ENCODE measurements at regions not wholly inside any gene's neighbourhood (a gene's known extent, or its start where the extent isn't known, plus 50 kb on each side); places are given as distances from the start of the nearest gene placed in this dataset.

DNA sequence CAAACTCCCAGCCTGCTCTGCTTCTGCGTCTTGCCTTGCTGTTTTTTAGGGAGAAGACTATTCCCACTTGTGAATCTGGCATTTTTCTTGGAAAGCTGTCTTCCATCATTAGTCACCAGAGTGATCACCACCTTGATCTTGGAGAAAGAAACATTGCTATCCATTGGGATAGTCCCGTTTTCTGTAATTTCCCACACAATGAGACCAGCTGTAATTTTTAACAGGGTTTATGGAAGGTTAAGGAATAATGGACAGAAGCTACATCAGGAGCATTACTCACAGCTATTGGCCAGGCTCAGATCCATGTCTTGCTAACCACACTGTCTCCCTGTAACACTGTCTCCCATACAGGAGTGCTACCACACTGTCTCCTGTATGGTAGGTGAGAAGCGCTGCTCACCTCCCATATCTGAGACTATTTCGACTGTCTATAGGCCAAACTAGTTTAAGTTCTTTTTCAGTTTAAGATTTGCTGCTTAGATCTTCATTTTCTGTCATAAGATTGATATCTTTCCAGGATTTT lies 523.0 kb downstream of the SPRY1 start:
- no peak overlapping the region for H3K27ac ChIP-seq (ENCODE audit: insufficient read depth, low read length, poor library complexity, severe bottlenecking)
- no peaks in the 10 kb centered on the region for H3K36me3 ChIP-seq (ENCODE audit: control insufficient read depth, insufficient read depth, low read length)
- no peaks in the 10 kb centered on the region for H3K4me1 ChIP-seq (ENCODE audit: control insufficient read depth, insufficient read depth, low read length, poor library complexity, severe bottlenecking)
- no peak for DNase-seq
- no peaks in the 10 kb centered on the region for H3K9me3 ChIP-seq (ENCODE audit: control insufficient read depth, low read length)
- H3K4me3 ChIP-seq (ENCODE audit: insufficient read depth, low read depth, low read length, poor library complexity, severe bottlenecking), result no peak overlapping the region
- H3K27me3 ChIP-seq (replicated peaks; ENCODE audit: control insufficient read depth, insufficient read depth, low read length, poor library complexity, severe bottlenecking), result no peaks in the 10 kb centered on the region

DNA sequence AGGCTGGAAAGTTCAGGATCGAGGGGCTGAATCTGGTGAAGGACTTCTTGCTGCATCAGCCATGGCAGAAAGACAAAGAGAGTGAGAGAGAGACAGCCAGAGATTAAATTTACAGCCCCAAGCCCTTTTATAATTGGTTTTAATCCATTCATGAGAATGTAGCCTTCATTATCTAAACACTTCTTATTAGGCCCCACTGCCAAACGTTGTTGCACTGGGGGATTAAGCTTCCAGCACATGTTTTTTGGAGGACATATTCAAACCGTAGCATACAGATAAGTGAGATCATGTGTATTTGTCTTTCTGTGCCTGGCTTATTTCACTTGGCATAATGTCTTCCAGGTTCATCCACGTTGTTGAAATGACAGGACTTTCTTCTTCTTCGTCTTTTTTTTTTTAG lies 524.7 kb downstream of the SPRY1 start:
- no peaks in the 10 kb centered on the region for H3K27me3 ChIP-seq (replicated peaks; ENCODE audit: control insufficient read depth, insufficient read depth, low read length, poor library complexity, severe bottlenecking)
- H3K36me3 ChIP-seq (ENCODE audit: control insufficient read depth, insufficient read depth, low read length), result no peaks in the 10 kb centered on the region
- no peak overlapping the region for H3K4me3 ChIP-seq (ENCODE audit: insufficient read depth, low read depth, low read length, poor library complexity, severe bottlenecking)
- no peak overlapping the region for H3K27ac ChIP-seq (ENCODE audit: insufficient read depth, low read length, poor library complexity, severe bottlenecking)
- no peaks in the 10 kb centered on the region for H3K9me3 ChIP-seq (ENCODE audit: control insufficient read depth, low read length)
- no peaks in the 10 kb centered on the region for H3K4me1 ChIP-seq (ENCODE audit: control insufficient read depth, insufficient read depth, low read length, poor library complexity, severe bottlenecking)
- DNase-seq, result no peak

DNA sequence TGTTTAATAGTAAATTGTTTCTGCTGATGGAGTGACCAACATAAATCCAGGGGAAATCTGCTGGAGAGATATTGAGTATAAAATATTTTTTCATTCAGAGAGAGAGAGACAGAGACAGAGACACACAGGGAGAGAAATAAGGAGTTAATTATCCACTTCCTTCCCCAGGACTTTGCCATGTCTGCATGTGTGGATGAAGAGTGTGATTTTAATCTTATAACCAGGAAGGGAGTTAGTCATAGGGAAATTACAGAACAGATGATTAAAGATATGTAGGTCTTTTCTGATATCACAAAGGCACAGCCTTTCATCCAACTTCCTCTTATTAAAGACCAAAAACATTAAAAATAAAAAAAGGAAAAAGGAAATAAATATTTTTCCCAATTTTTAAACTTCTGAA lies 526.3 kb downstream of the SPRY1 start:
- no peaks in the 10 kb centered on the region for H3K27me3 ChIP-seq (replicated peaks; ENCODE audit: control insufficient read depth, insufficient read depth, low read length, poor library complexity, severe bottlenecking)
- no peaks in the 10 kb centered on the region for H3K36me3 ChIP-seq (ENCODE audit: control insufficient read depth, insufficient read depth, low read length)
- no peak overlapping the region for H3K27ac ChIP-seq (ENCODE audit: insufficient read depth, low read length, poor library complexity, severe bottlenecking)
- H3K9me3 ChIP-seq (ENCODE audit: control insufficient read depth, low read length), result no peaks in the 10 kb centered on the region
- H3K4me1 ChIP-seq (ENCODE audit: control insufficient read depth, insufficient read depth, low read length, poor library complexity, severe bottlenecking), result no peaks in the 10 kb centered on the region
- no peak for DNase-seq
- H3K4me3 ChIP-seq (ENCODE audit: insufficient read depth, low read depth, low read length, poor library complexity, severe bottlenecking), result no peak overlapping the region

- no peaks in the 10 kb centered on the region for H3K9me3 ChIP-seq (ENCODE audit: control insufficient read depth, low read length)
- no peak for DNase-seq
- no peaks in the 10 kb centered on the region for H3K4me1 ChIP-seq (ENCODE audit: control insufficient read depth, insufficient read depth, low read length, poor library complexity, severe bottlenecking)
- no peaks in the 10 kb centered on the region for H3K36me3 ChIP-seq (ENCODE audit: control insufficient read depth, insufficient read depth, low read length)
- no peak overlapping the region for H3K27ac ChIP-seq (ENCODE audit: insufficient read depth, low read length, poor library complexity, severe bottlenecking)
- no peaks in the 10 kb centered on the region for H3K27me3 ChIP-seq (replicated peaks; ENCODE audit: control insufficient read depth, insufficient read depth, low read length, poor library complexity, severe bottlenecking)
- H3K4me3 ChIP-seq (ENCODE audit: insufficient read depth, low read depth, low read length, poor library complexity, severe bottlenecking), result no peak overlapping the region
These were observed 527.9 kb downstream of the SPRY1 start for GRCh38 chr4:123924536-123924935.

- H3K4me1 ChIP-seq (ENCODE audit: control insufficient read depth, insufficient read depth, low read length, poor library complexity, severe bottlenecking), result no peaks in the 10 kb centered on the region
- H3K9me3 ChIP-seq (ENCODE audit: control insufficient read depth, low read length), result no peaks in the 10 kb centered on the region
- H3K27ac ChIP-seq (ENCODE audit: insufficient read depth, low read length, poor library complexity, severe bottlenecking), result no peak overlapping the region
- H3K27me3 ChIP-seq (replicated peaks; ENCODE audit: control insufficient read depth, insufficient read depth, low read length, poor library complexity, severe bottlenecking), result no peaks in the 10 kb centered on the region
- H3K36me3 ChIP-seq (ENCODE audit: control insufficient read depth, insufficient read depth, low read length), result no peaks in the 10 kb centered on the region
- H3K4me3 ChIP-seq (ENCODE audit: insufficient read depth, low read depth, low read length, poor library complexity, severe bottlenecking), result no peak overlapping the region
- no peak for DNase-seq
These were observed 533.0 kb downstream of the SPRY1 start for GRCh38 chr4:123929565-123929964.

- no peaks in the 10 kb centered on the region for H3K9me3 ChIP-seq (ENCODE audit: control insufficient read depth, low read length)
- no peak overlapping the region for H3K27ac ChIP-seq (ENCODE audit: insufficient read depth, low read length, poor library complexity, severe bottlenecking)
- no peaks in the 10 kb centered on the region for H3K4me1 ChIP-seq (ENCODE audit: control insufficient read depth, insufficient read depth, low read length, poor library complexity, severe bottlenecking)
- no peaks in the 10 kb centered on the region for H3K27me3 ChIP-seq (replicated peaks; ENCODE audit: control insufficient read depth, insufficient read depth, low read length, poor library complexity, severe bottlenecking)
- H3K36me3 ChIP-seq (ENCODE audit: control insufficient read depth, insufficient read depth, low read length), result no peaks in the 10 kb centered on the region
- no peak for DNase-seq
- no peak overlapping the region for H3K4me3 ChIP-seq (ENCODE audit: insufficient read depth, low read depth, low read length, poor library complexity, severe bottlenecking)
These were observed 534.4 kb downstream of the SPRY1 start for GRCh38 chr4:123930996-123931395.

GRCh38 chr4:123934096-123934495 lies 537.5 kb downstream of the SPRY1 start:
- H3K36me3 ChIP-seq (ENCODE audit: control insufficient read depth, insufficient read depth, low read length), result no peaks in the 10 kb centered on the region
- H3K4me1 ChIP-seq (ENCODE audit: control insufficient read depth, insufficient read depth, low read length, poor library complexity, severe bottlenecking), result no peaks in the 10 kb centered on the region
- no peaks in the 10 kb centered on the region for H3K9me3 ChIP-seq (ENCODE audit: control insufficient read depth, low read length)
- DNase-seq, result no peak
- H3K27me3 ChIP-seq (replicated peaks; ENCODE audit: control insufficient read depth, insufficient read depth, low read length, poor library complexity, severe bottlenecking), result no peaks in the 10 kb centered on the region
- H3K27ac ChIP-seq (ENCODE audit: insufficient read depth, low read length, poor library complexity, severe bottlenecking), result no peak overlapping the region
- H3K4me3 ChIP-seq (ENCODE audit: insufficient read depth, low read depth, low read length, poor library complexity, severe bottlenecking), result no peak overlapping the region

DNA sequence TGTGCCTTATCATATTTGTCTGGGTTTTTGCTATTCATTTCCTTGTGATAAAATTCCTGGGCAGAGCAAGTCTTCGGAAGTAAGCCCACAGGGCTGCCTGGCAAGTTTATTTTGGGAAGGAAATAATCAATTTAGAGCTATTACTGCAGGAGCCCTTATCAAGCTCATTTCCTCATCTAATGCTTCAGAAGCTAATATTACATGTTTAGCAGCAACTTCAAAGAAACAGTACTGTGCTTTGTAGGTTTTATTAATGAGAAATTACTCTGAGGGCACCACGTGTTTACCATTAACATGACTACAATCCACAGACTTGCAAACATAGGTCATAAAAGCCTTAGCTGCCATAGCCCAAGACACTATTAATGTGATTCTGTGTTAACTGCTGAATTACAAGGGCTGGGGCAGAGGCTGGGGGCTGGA lies 540.0 kb downstream of the SPRY1 start:
- no peak overlapping the region for H3K4me3 ChIP-seq (ENCODE audit: insufficient read depth, low read depth, low read length, poor library complexity, severe bottlenecking)
- no peak overlapping the region for H3K27ac ChIP-seq (ENCODE audit: insufficient read depth, low read length, poor library complexity, severe bottlenecking)
- no peaks in the 10 kb centered on the region for H3K4me1 ChIP-seq (ENCODE audit: control insufficient read depth, insufficient read depth, low read length, poor library complexity, severe bottlenecking)
- H3K36me3 ChIP-seq (ENCODE audit: control insufficient read depth, insufficient read depth, low read length), result no peaks in the 10 kb centered on the region
- no peaks in the 10 kb centered on the region for H3K9me3 ChIP-seq (ENCODE audit: control insufficient read depth, low read length)
- no peaks in the 10 kb centered on the region for H3K27me3 ChIP-seq (replicated peaks; ENCODE audit: control insufficient read depth, insufficient read depth, low read length, poor library complexity, severe bottlenecking)
- DNase-seq, result no peak

DNA sequence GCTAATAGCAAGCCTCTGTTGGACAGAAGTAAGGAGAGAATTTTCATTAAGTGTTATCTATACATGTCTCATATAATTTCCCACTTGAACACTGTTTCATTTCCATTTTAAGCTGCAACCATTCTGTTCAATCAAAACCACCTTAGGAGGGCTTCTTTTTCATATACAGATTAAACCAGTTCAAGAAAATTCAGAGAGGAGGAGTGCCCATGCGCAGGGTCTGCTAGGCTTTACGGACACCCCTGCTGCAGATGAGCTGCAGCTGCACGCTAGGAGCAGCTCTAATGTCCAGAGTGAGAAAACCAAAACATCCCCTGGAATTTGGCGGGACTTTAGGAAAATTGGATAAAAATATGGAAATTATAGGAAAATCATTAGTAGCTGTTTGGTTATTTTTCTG lies 541.0 kb downstream of the SPRY1 start:
- no peak for DNase-seq
- Histone ChIP-seq H3K36me3 (ENCODE audit: control insufficient read depth, insufficient read depth, low read length) (no peaks in the 10 kb centered on the region), H3K9me3 (ENCODE audit: control insufficient read depth, low read length) (no peaks in the 10 kb centered on the region), H3K27ac (ENCODE audit: insufficient read depth, low read length, poor library complexity, severe bottlenecking) (no peak overlapping the region), H3K4me3 (ENCODE audit: insufficient read depth, low read depth, low read length, poor library complexity, severe bottlenecking) (no peak overlapping the region), H3K27me3 (replicated peaks; ENCODE audit: control insufficient read depth, insufficient read depth, low read length, poor library complexity, severe bottlenecking) (no peaks in the 10 kb centered on the region), H3K4me1 (ENCODE audit: control insufficient read depth, insufficient read depth, low read length, poor library complexity, severe bottlenecking) (no peaks in the 10 kb centered on the region)

- H3K9me3 ChIP-seq (ENCODE audit: control insufficient read depth, low read length), result no peaks in the 10 kb centered on the region
- no peaks in the 10 kb centered on the region for H3K4me1 ChIP-seq (ENCODE audit: control insufficient read depth, insufficient read depth, low read length, poor library complexity, severe bottlenecking)
- H3K4me3 ChIP-seq (ENCODE audit: insufficient read depth, low read depth, low read length, poor library complexity, severe bottlenecking), result no peak overlapping the region
- H3K36me3 ChIP-seq (ENCODE audit: control insufficient read depth, insufficient read depth, low read length), result no peaks in the 10 kb centered on the region
- H3K27me3 ChIP-seq (replicated peaks; ENCODE audit: control insufficient read depth, insufficient read depth, low read length, poor library complexity, severe bottlenecking), result no peaks in the 10 kb centered on the region
- no peak for DNase-seq
- H3K27ac ChIP-seq (ENCODE audit: insufficient read depth, low read length, poor library complexity, severe bottlenecking), result no peak overlapping the region
These were observed 543.0 kb downstream of the SPRY1 start for GRCh38 chr4:123939621-123940020.

DNA sequence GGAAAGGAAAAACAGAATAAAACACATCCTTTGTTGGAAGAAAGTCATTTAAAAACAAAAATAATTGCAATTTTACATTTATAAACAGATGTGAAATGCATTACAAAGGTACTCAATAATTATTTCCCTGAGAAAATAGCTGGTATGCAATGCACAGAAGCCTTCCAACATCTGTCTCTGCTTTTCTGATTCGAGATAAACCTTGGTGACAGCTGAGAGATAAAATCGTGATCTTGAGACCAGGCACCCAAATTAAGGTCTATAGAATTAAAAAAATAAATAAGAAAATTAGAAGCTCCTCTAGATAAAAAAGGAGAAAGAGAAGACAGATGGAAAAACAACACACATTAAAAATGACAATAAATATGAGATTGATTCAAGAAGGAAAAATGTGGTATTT lies 544.0 kb downstream of the SPRY1 start:
- H3K36me3 ChIP-seq (ENCODE audit: control insufficient read depth, insufficient read depth, low read length), result no peaks in the 10 kb centered on the region
- H3K27ac ChIP-seq (ENCODE audit: insufficient read depth, low read length, poor library complexity, severe bottlenecking), result no peak overlapping the region
- no peak overlapping the region for H3K4me3 ChIP-seq (ENCODE audit: insufficient read depth, low read depth, low read length, poor library complexity, severe bottlenecking)

More for the DNA sequence above, 544.0 kb downstream of the SPRY1 start:
- Histone ChIP-seq H3K9me3 (ENCODE audit: control insufficient read depth, low read length) (no peaks in the 10 kb centered on the region), H3K4me1 (ENCODE audit: control insufficient read depth, insufficient read depth, low read length, poor library complexity, severe bottlenecking) (no peaks in the 10 kb centered on the region), H3K27me3 (replicated peaks; ENCODE audit: control insufficient read depth, insufficient read depth, low read length, poor library complexity, severe bottlenecking) (no peaks in the 10 kb centered on the region)
- no peak for DNase-seq

All from effector memory CD4-positive, alpha-beta T cell (primary cell).